Upper lobe of left lung (tissue), 4 donors: ENCODE measurements at regions not wholly inside any gene's neighbourhood (a gene's known extent, or its start where the extent isn't known, plus 50 kb on each side); places are given as distances from the start of the nearest gene placed in this dataset.

Experiments
- EP300 ChIP-seq, 4 donors: sonication (generic); formaldehyde crosslinking; IDR thresholded peaks; one replicate each; pipeline ENCODE4 v1.5.1; 2017; ENCODE audit warnings: antibody characterized with exemption in 4 of 4, control low read depth in 2 of 4
- POLR2A ChIP-seq, 4 donors: fragments of 450-650 bp; IDR thresholded peaks; one replicate each; pipeline ENCODE4 v1.5.1; 2016 to 2017; ENCODE audit warnings: antibody characterized with exemption in 4 of 4, mild to moderate bottlenecking in 2 of 4
- TF ChIP-seq, protein P1 (sequence below), 6 experiments: fragments of 450-650 bp in 4 of 6; fragments of 200-600 bp in 2 of 6; sonication (generic) in 2 of 6; IDR thresholded peaks; one replicate each; pipeline ENCODE4 v1.5.1; 2016 to 2019; ENCODE audit warnings: antibody characterized with exemption in 6 of 6

DNA sequence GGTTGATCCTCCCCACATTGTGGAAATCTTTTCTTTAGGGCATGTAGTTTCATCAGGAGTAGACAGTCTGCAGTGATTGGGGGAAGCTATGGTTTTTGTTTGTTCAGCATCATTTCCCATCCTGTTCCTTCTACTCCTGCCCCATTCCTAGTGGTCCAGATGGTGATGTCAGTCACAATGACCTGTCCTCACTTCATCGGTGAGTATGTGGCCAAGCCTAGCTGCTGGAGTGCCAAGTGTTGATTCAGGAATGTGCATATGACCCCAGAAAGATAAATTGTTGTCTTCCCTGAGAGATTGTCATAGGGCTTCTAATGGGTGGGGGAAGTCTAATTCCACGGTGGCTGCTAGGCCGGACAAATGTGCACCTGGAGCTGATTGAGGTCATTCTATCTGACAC lies 130.6 kb upstream of the FAT1 start:
- TF ChIP-seq, protein P1, sequence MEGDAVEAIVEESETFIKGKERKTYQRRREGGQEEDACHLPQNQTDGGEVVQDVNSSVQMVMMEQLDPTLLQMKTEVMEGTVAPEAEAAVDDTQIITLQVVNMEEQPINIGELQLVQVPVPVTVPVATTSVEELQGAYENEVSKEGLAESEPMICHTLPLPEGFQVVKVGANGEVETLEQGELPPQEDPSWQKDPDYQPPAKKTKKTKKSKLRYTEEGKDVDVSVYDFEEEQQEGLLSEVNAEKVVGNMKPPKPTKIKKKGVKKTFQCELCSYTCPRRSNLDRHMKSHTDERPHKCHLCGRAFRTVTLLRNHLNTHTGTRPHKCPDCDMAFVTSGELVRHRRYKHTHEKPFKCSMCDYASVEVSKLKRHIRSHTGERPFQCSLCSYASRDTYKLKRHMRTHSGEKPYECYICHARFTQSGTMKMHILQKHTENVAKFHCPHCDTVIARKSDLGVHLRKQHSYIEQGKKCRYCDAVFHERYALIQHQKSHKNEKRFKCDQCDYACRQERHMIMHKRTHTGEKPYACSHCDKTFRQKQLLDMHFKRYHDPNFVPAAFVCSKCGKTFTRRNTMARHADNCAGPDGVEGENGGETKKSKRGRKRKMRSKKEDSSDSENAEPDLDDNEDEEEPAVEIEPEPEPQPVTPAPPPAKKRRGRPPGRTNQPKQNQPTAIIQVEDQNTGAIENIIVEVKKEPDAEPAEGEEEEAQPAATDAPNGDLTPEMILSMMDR (IDR thresholded peaks at IDR 0.05) = no peak
- TF ChIP-seq POLR2A (IDR thresholded peaks at IDR 0.05) (no peak), EP300 (IDR thresholded peaks at IDR 0.05) (no peak)
